GM12878 (cell line): ENCODE measurements at regions not wholly inside any gene's neighbourhood (a gene's known extent, or its start where the extent isn't known, plus 50 kb on each side); places are given as distances from the start of the nearest gene placed in this dataset.

Experiments
- ATAC-seq: fragments of 200-7000 bp; cut with Tn5 transposase; 3 replicates; pipeline ENCODE4 v1.9.1; 2020; ENCODE audit warnings: mild to moderate bottlenecking, moderate library complexity
- BruUV-seq: library from RNA; stranded (reverse); fragments of 400-500 nt; replicated peaks from 2 replicates; lab custom pipeline; 2021; lab: Mats Ljungman, UMichigan
- CTCF ChIA-PET: fragments of 300-600 bp; sonication (Branson Sonifier 250); formaldehyde crosslinking; extraction: SDS; loops from one replicate; lab custom pipeline; 2021; ENCODE audit warnings: inconsistent platforms; lab: Yijun Ruan, JAX
- POLR2A ChIA-PET: fragments of 350-600 bp; formaldehyde crosslinking; extraction: SDS; loops from one replicate; lab custom pipeline; 2021; ENCODE audit warnings: inconsistent platforms; lab: Charles Lee
- RAD21 ChIA-PET: fragments of 300-600 bp; sonication (Branson Sonifier 250); formaldehyde crosslinking; loops from one replicate; lab custom pipeline; 2023; ENCODE audit warnings: antibody characterized with exemption; ENCODE audit not compliant: unreplicated experiment; lab: Charles Lee
- SMC1A ChIA-PET: fragments of 300-600 bp; sonication (Branson Sonifier 250); formaldehyde crosslinking; loops from one replicate; lab custom pipeline; 2023; ENCODE audit not compliant: unreplicated experiment, uncharacterized antibody; lab: Charles Lee
- DNase-seq: peaks from one replicate; pipeline ENCODE4 v3.0.0-alpha.2; 2011; ENCODE audit warnings: low read depth, low spot score
- FAIRE-seq: peaks from 3 replicates; lab custom pipeline; 2011; peaks lifted over from hg19 to GRCh38; lab: Jason Lieb, UNC
- H2AFZ ChIP-seq: 2 replicates; pipeline ENCODE4 v1.6.0; 2011; ENCODE audit warnings: low read depth, low read length, control low read depth; ENCODE audit not compliant: control insufficient read depth
- H3K27ac ChIP-seq: 2 replicates; pipeline ENCODE4 v1.5.1; 2011; ENCODE audit warnings: control low read depth; ENCODE audit not compliant: control insufficient read depth, insufficient read depth
- H3K27me3 ChIP-seq, 2 experiments: replicated peaks in 1 of 2; 2 replicates each; pipeline versions ENCODE4 v1.6.0 to v1.6.1; 2011; ENCODE audit warnings: low read length in 1 of 2; ENCODE audit not compliant: control insufficient read depth in 2 of 2, insufficient read depth in 2 of 2
- H3K36me3 ChIP-seq, 2 experiments: 2 replicates each; pipeline ENCODE4 v1.5.1; 2011; ENCODE audit warnings: low read length in 1 of 2; ENCODE audit not compliant: control insufficient read depth in 2 of 2, insufficient read depth in 2 of 2
- H3K4me1 ChIP-seq: 2 replicates; pipeline ENCODE4 v1.6.1; 2011; ENCODE audit warnings: mild to moderate bottlenecking, low read length, moderate library complexity, mixed read lengths; ENCODE audit not compliant: control insufficient read depth, insufficient read depth
- H3K4me2 ChIP-seq: 2 replicates; pipeline ENCODE4 v1.6.0; 2011; ENCODE audit warnings: control low read depth; ENCODE audit not compliant: control insufficient read depth, insufficient read depth
- H3K4me3 ChIP-seq: fragments of 200-600 bp; sonication (generic); 2 replicates; pipeline ENCODE4 v1.5.1; 2016
- H3K79me2 ChIP-seq: 2 replicates; pipeline ENCODE4 v1.6.0; 2011; ENCODE audit warnings: low read length; ENCODE audit not compliant: control insufficient read depth, insufficient read depth
- H3K9ac ChIP-seq: 2 replicates; pipeline ENCODE4 v1.8.0; 2011; ENCODE audit warnings: low read length, control low read depth, mixed read lengths; ENCODE audit not compliant: control insufficient read depth, insufficient read depth
- H3K9me3 ChIP-seq: replicated peaks from 3 replicates; pipeline ENCODE4 v1.5.1; 2011; ENCODE audit warnings: mild to moderate bottlenecking, low read length; ENCODE audit not compliant: control insufficient read depth, insufficient read depth
- H4K20me1 ChIP-seq: 2 replicates; pipeline ENCODE4 v1.6.0; 2011; ENCODE audit not compliant: control insufficient read depth, insufficient read depth
- WGBS: methylation state at CpG from one replicate; pipeline ENCODE4 v1.1.6; 2016; ENCODE audit warnings: low lambda C conversion rate; ENCODE audit not compliant: insufficient replicate concordance, insufficient coverage; ENCODE audit errors: missing lambda C conversion rate; 5-methylcytosine and 5-hydroxymethylcytosine counted together
- in situ Hi-C: fragments of 300-500 bp; cut with MboI; formaldehyde crosslinking; loops from 9 replicates; pipeline ENCODE4 v1.14.3; 2018; ENCODE audit warnings: mixed read lengths
- intact Hi-C: fragments of 100-400 bp; cut with micrococcal nuclease; formaldehyde crosslinking; loops from one replicate; pipeline ENCODE4 v1.14.2; 2022; ENCODE audit not compliant: unreplicated experiment
- TF ChIP-seq, protein P1 (sequence below): fragments of 450-650 bp; IDR thresholded peaks from 2 replicates; pipeline ENCODE4 v1.6.1; 2017; ENCODE audit warnings: mild to moderate bottlenecking, moderate library complexity
- TF ChIP-seq, protein P2 (sequence below): IDR thresholded peaks from 2 replicates; pipeline ENCODE4 v1.6.1; 2012; ENCODE audit warnings: low read depth, low read length, improper control_type of control experiment

DNA sequence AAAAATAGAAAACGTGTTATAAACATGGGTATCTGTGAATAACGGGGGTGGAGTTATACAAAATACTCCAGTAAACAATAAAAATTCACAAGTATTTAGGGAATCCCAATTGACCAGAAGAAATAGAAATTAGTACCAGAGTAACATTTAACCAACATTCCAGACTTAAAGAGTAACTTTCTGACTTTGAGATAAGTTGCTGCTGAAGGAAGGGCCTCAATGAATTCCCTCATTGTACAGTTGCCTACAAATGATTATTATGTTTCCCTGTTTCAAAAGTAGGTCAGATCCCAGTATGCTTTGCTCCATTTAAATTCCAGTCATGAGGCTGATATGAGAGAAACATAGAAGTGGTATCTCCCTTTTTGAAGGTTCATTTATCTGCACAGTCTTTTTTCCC lies 88.3 kb upstream of the KCNH7 start:
- FAIRE-seq (no peak), DNase-seq (no peak), ATAC-seq (no peak)
- TF ChIP-seq, protein P1, sequence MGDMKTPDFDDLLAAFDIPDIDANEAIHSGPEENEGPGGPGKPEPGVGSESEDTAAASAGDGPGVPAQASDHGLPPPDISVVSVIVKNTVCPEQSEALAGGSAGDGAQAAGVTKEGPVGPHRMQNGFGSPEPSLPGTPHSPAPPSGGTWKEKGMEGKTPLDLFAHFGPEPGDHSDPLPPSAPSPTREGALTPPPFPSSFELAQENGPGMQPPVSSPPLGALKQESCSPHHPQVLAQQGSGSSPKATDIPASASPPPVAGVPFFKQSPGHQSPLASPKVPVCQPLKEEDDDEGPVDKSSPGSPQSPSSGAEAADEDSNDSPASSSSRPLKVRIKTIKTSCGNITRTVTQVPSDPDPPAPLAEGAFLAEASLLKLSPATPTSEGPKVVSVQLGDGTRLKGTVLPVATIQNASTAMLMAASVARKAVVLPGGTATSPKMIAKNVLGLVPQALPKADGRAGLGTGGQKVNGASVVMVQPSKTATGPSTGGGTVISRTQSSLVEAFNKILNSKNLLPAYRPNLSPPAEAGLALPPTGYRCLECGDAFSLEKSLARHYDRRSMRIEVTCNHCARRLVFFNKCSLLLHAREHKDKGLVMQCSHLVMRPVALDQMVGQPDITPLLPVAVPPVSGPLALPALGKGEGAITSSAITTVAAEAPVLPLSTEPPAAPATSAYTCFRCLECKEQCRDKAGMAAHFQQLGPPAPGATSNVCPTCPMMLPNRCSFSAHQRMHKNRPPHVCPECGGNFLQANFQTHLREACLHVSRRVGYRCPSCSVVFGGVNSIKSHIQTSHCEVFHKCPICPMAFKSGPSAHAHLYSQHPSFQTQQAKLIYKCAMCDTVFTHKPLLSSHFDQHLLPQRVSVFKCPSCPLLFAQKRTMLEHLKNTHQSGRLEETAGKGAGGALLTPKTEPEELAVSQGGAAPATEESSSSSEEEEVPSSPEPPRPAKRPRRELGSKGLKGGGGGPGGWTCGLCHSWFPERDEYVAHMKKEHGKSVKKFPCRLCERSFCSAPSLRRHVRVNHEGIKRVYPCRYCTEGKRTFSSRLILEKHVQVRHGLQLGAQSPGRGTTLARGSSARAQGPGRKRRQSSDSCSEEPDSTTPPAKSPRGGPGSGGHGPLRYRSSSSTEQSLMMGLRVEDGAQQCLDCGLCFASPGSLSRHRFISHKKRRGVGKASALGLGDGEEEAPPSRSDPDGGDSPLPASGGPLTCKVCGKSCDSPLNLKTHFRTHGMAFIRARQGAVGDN = no peak
- TF ChIP-seq, protein P2, sequence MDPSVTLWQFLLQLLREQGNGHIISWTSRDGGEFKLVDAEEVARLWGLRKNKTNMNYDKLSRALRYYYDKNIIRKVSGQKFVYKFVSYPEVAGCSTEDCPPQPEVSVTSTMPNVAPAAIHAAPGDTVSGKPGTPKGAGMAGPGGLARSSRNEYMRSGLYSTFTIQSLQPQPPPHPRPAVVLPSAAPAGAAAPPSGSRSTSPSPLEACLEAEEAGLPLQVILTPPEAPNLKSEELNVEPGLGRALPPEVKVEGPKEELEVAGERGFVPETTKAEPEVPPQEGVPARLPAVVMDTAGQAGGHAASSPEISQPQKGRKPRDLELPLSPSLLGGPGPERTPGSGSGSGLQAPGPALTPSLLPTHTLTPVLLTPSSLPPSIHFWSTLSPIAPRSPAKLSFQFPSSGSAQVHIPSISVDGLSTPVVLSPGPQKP = no peak
- ChIA-PET CTCF (no interaction called here), POLR2A (no interaction called here), SMC1A (no interaction called here), RAD21 (no interaction called here)
- Histone ChIP-seq H3K9me3 (no peaks in the 10 kb centered on the region), H2AFZ (no peak overlapping the region), H3K27ac (no peak overlapping the region), H3K27me3 (no peaks in the 10 kb centered on the region), H3K9ac (no peak overlapping the region), H3K4me2 (no peak overlapping the region), H3K4me3 (no peak overlapping the region), H3K4me1 (no peaks in the 10 kb centered on the region), H4K20me1 (no peaks in the 10 kb centered on the region), H3K79me2 (no peaks in the 10 kb centered on the region), H3K36me3 (no peaks in the 10 kb centered on the region)
- no TSS peak for BruUV-seq
- in situ Hi-C loops = no loop called here
- 0% methylated on average over 2 of the region's 2 CpGs for WGBS
- intact Hi-C loops = no loop called here
